Stimulated activated CD8-positive, alpha-beta memory T cell treated with anti-CD3 and anti-CD28 coated beads, Interleukin-2, amount 100 ng/mL, for 48 hours (primary cell): ENCODE measurements at regions not wholly inside any gene's neighbourhood (a gene's known extent, or its start where the extent isn't known, plus 50 kb on each side); places are given as distances from the start of the nearest gene placed in this dataset.

Experiments
- DNase-seq, 2 donors: peaks; one replicate each; pipeline ENCODE4 v3.0.0-alpha.2; 2020; ENCODE audit warnings: low read depth in 2 of 2

DNA sequence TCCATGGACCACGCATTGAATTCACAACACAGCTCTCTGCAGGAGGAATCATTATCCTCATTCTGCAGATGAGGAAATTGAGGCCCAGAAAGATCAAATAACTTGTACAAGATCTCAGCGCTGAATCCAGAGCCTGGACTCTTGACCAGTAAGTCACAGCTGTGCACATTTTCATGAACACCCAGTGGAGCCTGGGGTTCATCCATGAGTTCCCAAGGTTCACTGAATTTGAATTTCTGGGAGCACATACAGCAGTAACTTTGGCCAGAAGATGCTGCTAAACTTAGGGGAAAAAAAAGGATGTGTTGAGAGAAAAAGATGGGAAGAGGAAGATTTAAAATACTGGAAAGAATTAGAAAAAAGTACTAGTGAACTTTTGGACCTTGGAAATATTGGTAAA lies 218.7 kb upstream of the PPARGC1A start:
- DNase-seq, result no peak

DNA sequence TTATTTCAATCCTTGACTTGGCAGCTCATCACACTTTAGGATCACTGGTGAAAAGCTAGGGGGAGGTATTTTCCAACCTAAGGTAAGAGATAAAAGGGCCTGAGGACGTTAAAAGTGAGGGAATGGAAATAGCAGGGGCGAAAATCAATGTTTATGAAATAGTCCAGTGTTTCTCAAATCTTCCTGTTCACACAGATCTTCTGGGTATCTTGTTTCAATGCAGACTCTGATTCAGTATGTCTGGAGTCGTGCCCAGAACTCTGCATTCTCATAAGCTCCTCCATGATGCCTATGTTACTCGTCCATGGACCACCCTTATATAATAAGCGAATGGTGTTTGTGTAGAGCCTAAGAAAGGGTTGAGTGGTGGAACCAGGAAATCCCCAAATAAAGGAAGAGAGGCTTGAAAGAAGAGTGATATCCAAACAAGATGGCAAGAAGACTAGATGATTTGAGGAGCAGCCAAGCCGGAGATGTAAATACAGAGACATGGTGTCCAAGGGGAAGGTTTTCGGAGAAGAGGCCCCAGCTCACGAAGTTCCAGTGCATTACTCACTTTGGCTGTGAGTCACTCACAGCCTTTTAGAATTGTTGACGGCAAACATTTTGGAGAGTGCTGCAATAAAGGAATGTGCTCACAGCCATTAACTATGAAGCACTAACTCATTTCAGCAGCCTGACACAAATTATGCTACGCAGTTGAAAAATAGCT lies 215.6 kb upstream of the PPARGC1A start:
- DNase-seq, result no peak

DNA sequence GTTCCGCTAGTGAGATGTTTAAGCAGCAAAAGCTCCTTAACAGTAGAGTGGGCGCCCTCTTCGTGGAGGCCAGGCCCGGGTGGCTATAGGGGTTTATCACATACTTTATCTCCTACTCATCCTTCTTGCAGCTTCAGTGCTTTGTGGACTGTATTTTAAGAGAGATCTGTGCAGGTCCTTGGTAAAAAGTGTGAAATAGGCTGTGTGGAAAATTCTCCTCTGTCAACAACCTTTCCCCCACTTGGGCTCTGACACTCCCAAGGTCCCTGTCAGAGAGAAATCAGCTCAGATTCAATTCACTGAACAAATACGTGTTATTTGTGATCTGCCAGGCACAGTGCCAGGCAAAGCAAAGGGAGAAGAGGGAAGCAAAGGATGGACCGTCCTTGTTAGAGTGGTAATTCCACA lies 214.3 kb upstream of the PPARGC1A start:
- no peak for DNase-seq

DNA sequence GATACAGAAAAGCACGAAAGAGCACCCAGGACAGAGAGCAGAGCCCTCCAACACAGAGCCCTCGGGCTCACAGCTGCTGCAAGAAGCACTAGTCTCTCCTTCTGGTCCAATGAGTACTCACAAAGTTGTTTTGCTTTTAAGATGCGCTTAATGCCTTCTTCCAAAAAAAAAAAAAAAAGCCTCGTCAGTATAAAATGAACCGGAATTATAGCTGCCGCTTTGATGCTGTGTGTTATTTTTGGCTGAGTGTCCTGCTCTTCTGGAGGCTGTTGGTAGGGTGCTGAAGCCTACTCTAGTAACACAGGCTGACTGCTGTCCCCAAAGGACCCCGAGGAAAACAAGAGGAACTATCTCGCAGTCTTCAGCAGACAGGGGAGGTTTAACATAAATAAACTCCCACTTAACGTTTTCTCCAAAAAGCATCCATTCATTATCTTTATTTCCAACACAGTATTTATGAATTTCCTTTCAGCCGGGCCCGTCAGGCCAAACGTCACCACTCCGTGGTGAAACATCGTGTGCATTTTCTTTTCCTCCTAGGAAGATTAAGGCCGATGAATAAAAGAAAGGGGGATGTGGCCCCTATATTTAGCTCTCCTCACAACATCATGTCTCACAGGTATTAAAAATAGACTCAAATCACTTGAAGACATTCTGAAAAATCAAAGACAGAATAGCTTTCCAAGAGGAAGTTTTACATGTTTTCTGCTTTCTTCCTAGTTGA lies 213.7 kb upstream of the PPARGC1A start:
- DNase-seq, result no peak

DNA sequence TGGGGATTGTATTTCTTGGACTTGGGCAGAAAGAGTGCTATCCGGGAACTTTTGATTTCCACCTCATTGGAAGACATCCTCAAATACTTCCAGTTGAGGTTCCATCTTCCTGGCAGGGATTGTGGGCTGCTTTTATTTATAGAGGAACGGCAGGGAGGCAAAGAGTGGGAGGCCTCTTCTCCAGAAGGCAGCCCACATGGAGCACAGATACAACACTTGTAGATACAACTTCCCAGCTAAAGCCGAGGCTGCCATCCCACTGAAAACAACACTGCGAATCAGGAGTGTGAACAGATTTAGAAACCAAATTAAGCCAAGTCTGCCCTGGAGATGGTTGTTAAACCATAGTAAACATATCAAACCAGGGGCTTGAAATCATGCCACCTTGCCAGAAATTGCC lies 212.8 kb upstream of the PPARGC1A start:
- no peak for DNase-seq

DNA sequence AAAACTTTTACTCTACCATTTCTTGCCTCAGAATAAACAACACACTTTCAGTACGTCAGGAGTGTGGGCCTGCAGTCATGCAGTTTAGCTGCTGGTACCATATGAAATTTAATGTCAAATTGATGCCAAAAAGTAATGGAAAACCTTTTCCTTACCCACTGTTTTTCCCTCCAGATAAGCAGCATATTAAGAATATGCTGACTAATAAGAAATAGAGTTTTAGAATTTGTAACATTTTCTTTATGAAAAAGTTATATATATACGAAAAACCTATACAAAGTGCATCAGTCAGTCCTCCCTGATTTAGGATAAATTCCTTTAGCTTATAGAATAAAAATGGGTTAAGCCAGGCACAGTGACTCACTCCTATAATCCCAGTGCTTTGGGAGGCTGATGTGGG lies 206.8 kb upstream of the PPARGC1A start:
- no peak for DNase-seq

DNA sequence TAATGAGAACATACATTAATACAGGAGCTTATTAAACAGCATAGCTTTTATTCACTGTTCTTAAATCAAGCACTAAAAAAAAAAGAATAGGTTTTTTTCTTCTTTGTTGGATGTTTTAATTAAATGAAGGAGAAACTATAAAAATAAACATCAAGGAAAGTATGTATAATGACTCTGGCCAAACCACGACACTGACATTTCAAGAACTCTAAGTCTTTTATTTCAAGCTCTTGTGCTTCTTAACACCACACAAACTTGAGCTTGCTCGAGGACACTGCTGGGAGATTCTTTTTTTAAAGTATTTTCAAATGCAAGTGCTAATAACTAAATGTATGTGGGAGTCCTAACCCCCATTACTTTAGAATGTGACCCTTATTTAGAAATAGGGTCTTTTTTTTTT lies 204.9 kb upstream of the PPARGC1A start:
- DNase-seq, result no peak

DNA sequence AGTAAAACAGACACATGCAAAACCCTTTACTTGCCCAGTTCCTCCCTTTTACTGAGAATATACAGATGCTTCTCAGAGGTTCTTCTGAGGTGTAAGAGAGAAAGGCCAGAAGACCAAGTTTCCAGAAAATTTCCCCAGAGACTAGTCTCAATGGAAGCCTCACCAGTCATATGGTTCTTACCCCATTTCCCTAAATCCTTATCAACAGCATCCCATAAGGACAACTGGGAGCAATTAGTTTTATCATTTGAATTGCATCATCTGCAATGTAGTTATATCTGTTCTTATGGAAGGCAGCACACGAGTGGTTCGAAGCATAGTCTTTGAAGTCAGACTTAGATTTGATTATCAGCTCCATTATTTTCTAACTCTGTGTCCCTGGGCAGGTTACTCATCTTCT lies 203.6 kb upstream of the PPARGC1A start:
- no peak for DNase-seq

DNA sequence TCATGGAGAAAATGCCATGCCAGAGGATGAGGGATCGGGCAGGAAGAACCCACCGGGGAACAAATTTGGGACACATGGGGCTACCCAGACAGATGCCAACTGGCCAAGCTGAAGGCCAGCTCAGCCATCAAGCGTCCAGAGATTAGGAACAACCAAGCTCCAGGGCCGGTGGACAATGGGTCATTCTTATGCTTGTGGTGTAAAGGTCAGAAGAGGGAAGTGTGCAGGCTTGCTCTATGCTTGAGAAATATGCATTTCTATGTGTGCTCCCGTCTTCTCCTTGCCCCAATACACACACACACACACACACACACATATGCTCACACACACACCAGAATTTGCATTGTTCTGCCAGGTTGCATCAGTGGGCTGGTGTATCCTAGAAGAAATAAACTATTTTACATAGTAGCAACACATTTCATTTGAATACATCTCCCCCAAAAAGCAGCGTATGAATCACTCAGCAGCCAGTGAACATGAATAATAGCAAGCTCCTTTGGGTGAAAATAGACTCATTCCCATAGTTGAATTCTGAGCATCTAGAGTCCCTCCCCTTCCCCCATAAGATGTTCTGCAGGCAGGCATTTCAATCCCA lies 201.9 kb upstream of the PPARGC1A start:
- DNase-seq, result no peak

DNA sequence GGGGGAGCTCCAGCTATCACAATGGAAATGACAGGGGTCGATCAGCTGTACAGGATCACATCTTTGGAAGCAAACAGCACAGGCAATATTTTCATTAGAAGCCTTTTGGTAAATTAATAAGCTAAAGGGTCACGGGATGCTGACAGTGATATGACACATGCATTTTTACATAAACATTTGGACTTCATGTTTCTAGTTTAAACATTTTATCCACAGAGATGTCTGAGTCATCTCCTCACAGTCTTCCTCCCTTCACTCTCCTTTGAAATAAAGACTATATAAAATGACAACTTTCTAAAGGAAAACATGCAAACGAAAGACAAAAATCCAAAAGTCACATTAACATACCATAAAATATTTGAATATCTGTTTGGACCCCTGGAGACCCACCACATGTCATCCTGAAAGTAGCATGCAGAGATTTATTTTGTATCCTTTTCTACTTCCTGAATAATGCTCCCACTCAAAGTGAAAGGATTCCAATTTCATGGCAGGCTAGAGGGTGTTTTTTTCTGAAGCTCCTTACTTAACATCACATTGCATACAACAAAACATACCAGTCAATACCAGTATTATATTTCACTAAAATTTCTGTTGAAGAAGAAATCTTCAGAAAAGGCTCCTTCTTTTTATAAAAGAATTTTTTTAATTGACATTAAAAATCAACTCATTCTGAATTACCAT lies 200.1 kb upstream of the PPARGC1A start:
- no peak for DNase-seq

DNA sequence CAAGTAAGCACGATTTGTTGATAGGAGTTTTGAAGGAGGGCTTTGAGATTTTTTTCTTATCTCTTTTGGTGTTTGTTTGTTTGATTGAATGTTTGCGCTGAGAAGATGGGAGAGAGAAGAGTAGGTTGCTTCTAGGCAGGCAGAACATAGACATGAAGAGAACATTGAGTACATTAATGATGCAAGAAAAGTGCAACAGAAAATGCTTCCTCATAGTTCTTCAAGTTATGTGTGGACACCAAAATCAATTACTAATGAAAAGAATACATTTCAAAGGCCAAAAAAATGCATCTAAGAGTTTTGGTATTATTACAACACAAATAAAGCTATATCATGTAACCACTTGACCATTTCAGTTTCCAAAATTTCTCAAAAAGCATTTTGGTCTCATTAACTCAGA lies 191.0 kb upstream of the PPARGC1A start:
- no peak for DNase-seq

DNA sequence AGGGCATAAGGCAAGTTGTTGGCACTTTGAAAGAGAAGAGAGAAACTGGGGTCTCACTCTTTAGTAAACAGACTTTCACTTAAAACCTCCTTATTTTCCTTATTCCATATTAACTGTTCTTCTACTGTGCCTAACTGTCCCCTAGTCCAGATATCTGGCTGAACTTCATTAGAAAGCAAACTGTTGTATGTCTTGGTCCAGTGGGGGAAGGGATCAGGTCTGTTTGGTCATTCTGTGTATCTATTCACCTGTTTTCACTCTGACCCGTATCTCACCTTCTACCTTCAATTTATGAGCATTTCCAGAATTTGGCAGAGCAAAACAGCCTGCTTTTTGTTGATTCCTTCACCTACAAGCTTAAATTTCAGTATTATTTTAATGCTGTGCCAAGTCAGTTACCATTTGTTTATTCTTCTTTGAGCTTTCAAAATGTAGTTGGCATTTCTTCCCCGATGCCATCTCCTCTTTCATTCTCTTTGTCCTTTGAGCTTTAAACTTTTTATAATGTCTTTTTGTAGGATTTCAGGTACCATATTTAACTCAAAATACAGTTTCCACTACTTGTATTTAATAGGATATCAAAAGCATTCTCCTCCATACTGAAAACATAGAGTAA lies 188.6 kb upstream of the PPARGC1A start:
- DNase-seq, result no peak

DNA sequence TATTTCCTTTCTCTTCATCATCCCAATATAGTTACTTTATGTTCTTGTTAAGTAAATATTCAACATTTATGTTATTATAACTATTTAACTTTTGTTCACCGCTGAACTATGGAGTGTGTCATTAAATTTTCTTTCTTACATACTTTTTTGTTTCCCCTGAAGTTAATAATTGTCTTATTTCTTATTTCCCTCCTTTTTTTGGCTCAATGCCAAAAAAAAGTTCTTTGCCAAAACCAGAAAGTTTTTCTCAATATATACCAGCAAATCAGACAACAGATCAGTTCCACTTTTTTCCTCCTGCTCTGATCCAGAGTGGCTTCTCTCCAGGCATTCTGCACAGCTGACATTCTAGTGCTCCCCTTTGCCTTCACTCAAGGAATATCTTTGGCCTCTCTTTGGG lies 187.0 kb upstream of the PPARGC1A start:
- DNase-seq, result no peak

DNA sequence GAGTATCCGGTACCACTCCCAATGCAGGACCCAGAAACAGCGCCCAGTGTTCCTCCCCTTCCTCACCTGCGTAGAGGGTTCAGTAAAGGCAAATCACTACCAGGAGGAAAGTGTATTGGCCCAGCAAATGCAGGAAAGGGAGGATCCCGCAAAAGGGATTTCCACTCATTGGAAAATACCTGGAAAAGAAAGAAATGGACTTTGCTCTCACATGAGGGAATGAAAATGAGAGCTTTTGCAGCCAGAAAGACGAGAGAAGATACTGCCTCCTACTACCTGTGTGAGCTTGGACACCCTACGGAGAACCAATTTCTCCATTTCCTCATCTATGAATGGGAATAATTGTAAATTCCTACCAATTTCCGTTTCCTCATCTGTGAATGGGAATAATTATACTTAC lies 184.1 kb upstream of the PPARGC1A start:
- DNase-seq, result no peak

DNA sequence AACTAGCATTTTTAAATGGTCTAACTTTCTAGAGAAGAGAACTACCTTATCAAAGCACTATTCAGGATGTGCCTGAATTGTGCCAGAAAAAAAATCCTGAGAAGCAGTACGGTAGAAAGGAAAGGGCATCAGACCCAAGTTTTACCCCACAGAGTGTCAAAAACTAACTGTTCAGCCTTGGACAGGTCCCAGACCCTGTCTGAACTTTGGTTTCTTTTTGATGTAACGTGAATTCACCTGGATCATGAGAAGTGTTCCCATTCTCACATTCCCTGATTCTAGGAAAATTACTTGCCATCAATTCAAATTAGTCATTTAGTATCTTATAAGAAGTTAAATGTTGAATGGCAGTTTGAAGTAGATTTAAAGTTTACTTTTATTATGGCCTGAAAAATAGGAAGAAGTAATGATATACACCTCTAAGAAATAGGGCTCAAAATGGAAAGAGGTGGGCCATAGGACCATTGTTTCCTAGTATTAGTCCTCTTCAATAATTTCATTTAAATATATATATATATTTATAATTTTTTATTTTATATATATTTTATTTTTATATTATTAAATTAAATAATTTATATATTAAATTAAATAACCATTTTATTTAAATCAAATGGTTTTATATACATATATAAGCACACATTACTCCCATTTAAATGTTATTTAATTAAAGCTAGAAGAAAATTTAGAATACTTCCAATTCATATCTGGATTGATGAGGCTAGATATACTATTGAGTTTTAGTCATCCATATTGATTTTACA lies 181.9 kb upstream of the PPARGC1A start:
- DNase-seq, result no peak

DNA sequence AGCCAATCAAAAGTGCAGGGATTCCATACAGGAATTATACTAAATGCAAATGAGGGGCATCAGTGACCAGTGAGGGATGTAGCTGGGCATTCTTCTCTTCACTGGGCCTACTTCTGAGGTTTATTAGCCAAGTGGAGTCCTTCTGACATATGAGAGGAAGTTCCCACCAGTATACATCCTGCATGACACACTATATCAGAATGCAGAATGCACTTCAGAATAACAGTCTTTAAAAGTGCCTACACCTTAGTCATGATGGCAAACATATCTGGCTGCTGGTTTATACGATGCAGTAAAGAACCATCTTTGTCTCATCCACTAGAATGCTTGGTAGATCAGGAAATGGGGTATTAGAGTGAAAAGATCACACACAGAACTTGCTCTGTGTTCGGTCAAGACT lies 180.3 kb upstream of the PPARGC1A start:
- DNase-seq, result no peak

DNA sequence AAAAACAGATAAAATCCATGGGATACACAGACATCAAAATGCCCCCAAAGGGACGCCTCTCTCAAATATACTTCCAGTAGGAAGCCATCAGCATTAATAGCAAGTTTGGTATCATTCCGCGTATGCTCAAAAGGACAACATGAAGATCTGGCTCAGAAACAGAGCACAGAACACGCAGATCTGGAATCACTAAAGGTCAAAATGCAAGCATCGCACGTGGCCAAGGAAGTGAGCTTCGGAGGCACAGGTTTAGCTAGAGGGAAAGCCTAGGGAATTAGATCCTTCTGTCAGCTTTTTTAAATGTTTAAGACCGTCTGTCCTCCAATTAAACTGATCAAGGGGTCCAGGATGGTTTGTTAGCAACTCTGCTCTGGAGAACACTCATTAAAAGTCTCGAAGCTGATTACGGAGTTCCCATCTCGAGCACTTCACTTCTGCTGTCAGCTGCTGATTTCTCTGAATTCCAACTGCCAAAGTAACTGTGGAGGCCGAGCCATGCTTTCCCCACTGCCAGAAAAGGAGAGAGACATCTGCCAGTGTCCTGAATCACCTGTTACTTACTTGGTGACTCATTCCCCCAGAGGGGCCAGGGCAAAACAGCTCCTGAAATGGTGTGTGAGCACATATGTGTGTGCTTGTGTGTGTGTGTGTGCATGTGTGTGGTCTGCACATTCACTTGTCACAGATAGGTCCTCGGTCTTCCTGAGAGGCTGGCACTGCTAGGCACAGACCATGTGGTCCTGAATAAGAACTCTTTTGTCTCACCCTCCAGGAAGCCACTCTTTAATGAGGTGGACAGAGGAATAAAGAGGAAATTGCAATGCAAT lies 177.7 kb upstream of the PPARGC1A start:
- no peak for DNase-seq

DNA sequence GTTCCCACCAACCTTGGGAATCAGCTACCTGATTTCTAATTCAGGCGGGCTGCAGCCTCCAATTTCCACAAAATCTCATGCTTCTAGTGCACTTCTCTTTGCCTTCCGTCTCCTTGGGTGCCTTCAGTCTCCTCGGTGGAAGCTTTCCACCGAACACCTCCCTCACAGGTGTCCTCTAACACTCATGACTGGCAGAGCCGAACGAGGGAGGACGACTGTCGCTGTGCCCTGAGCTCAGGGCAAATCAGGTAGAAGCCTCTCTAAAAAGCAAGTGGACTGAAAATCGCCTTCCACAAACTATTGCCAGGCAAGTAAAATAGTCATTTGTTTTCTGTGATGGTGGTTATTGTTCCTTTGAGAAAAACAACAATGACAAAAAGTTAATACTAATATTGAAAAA lies 176.1 kb upstream of the PPARGC1A start:
- DNase-seq, result no peak

DNA sequence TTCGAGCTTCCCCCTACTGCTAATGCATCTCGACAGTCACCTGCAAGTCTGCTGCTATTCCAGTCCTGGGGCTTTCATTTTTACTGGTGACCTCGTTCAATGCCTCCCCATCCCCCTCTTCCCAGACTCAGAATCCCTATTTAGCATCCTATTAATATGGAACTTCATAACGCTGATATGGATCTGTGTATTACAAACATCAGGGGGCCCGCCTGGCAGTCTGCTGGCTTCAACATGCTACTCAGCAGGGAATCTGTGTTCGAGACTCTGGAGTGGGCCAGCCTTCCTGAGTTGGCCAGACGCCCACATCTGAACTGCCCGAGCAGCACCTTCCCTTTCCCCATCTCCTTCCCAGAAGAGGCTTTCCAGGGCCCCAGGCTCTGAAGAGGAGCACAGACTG lies 173.9 kb upstream of the PPARGC1A start:
- no peak for DNase-seq

DNA sequence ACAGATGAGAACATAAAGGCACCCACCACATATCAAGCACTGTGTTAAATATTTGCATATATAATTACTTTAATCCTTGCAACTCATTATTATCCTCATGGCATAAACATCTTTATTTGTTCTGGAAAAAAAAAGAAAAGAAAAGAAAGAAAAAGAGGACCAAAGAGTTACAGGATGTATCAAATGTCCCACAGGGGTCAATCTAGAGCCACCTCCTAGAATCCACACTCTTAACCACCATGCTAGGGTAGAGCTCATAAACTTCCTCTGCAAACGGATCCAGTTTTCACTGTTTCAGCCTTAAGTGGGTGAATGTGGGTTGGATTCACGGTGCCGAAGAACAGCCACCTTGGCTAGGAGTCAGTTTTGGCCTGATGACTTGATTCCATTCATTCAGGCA lies 171.1 kb upstream of the PPARGC1A start:
- no peak for DNase-seq

DNA sequence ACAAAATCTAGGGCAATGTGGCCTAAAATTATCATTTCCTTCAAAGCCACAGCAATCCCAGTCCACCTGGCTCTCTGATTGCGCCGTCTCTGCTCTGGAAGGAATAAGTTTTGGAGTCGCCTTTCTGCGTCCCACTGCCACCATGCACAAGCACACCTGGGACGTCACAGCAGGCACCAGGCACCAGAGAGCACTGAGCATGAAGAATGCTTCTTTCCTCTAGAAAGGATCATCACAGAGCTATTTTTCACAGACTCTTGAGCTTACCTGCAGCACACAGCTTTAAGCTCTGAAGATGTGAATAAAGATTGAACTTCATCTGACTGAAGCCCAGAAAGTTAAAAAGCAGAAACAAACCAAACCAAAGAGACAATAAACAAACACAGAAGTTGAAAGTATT lies 170.0 kb upstream of the PPARGC1A start:
- no peak for DNase-seq
